HG03139 (cell line): ENCODE measurements at regions not wholly inside any gene's neighbourhood (a gene's known extent, or its start where the extent isn't known, plus 50 kb on each side); places are given as distances from the start of the nearest gene placed in this dataset.
A peak's percentile ranks its signal among the peaks of the same experiment; 100 is the strongest.

Experiments used
- ATAC-seq: cut with Tn5 transposase; IDR thresholded peaks from one replicate; pipeline ENCODE4 v1.9.1; 2021; ENCODE audit not compliant: unreplicated experiment

DNA sequence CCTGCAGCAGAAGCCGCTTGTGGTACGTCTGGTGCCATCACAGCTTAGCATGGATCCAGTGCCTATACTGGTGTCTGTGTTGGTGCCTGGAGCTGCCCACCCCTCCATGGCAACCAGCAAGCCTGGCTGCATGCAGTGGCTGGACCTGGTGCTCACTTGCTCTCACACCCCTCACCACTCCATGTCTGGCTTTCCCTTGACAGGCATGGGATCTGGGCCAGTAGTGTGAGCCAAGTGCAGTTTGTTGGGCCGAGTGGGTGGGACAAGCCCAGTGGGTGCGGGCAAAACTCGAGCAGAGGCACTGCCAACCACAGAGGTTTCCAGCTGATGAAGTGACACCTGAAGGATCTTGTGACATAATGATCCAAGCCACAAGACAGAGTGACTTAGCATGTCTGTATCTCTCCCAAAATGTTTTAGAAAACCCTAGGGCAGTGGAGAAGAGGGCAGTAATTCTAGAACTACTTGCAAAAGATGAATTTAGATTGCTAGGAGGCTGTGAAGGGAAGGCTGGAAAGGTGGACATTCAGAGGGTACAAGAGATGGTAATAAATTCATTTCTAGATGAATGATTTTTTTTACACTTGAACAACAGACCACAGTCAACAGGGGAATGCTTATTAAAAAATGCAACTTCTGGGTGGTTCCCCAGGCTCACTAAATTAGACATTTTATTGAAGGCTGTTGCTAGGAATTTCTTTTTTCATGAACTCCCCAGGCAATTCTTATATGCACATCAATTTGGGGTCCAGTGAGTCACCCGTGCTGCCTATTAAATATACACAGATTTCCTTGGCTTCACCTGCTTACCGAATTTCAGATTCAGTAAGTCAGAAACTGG, 660.3 kb downstream of the TLR4 start:
- no peak for ATAC-seq

- no peak for ATAC-seq
These were observed 662.0 kb downstream of the TLR4 start for GRCh38 chr9:118366228-118366627.

DNA sequence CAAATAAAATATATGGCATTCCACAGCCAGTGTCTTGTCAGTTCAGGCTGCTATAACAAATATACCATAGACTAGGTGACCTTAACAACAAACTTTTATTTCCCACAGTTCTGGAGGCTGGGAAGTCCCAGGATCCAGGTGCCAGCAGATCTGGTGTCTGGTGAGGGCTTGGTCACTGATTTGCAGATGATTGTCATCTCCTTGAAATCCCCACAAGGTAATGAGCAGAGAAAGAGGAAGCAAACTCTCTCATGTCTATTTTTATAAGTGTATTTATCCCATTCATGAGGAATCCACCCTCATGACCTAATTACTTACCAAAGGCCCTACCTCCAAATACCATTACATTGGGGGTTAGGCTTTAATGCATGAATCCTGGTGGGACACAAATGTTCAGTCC, 663.2 kb downstream of the TLR4 start:
- no peak for ATAC-seq

DNA sequence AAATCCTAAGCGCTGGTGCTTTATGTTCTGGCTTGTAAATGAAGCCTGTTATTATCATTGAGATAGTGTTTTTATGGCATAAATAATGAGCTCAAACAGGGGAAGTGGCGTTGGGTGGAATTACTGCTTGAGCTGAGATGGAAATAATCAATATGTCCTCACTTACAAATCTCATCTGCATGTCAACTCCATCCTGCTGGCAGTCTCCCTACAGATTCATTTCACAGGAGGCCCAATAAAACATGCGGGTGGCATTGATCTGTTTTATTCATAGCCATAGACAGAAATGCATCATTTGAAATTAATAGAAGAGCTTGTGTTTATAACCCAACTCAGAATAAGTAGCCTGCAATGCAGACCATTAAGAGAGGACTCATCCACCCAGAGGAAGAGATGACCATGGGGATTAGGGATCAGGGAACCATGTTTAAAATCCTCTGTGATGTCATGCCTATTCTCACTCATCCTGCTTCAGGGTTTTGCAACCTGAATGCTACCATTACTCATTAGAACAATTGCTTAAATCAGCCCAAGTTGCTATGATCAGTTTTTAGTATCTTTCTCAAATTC, 680.4 kb downstream of the TLR4 start:
- ATAC-seq: no peak

DNA sequence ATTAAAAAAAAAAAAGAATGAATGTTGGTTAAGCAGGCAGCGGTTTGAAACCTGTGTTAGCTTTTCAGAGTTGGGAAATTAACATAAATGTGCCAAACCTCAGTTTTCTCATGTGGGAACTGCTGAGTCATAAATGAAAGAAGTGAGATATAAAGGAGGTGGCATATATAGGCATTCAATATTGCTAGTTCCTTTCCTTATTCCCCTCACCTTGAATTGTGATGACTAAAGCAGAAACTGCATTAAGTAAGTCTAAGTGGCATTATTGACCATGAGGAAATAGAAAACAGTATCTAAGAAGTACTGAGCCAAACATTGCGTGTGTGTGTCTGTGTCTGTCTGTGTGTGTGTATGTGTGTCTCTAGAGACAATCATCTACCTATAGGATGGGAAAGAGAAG, 691.2 kb downstream of the TLR4 start:
- peak; percentile 64 for ATAC-seq

DNA sequence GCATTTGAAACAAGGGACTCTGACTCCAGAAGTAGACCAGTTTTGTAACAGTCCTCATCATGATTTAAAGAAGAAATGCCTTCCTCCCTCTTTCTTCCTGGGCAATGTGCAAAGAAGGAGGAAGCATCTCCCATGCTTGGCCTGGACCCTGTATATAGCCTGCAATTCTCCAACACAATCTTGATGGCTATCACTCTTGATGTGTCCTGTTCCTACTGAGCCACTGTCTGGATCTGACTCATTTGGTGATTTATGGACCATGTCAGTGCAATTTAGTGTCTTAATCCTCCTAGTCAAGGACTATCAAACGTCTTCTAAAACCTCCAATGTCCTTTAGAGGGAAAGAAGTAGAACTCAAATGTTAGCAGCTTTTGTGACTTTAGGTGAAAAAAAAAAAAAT, 697.3 kb downstream of the TLR4 start:
- ATAC-seq: no peak

- ATAC-seq: no peak
These were observed 710.5 kb downstream of the TLR4 start for GRCh38 chr9:118414676-118415075.

GRCh38 chr9:118418887-118419565, 714.8 kb downstream of the TLR4 start:
- no peak for ATAC-seq

DNA sequence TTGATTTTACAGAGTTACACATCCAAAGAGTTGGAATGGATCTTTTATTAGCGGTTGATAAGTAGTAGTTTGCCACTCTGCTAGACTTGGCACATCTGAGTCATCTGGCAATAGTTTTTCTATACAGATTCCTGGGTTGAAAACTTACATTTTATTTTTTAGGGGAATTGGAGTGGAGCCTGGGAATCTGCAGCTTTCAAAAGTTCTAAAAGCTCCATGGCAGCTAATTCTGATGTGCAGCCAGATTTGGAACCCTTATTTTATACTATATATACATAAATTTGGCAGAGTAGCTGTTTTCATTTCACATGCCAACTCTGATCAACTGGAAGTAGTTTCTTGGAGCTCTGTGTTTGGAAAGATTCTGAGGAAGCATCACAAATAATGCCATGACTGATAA, 715.5 kb downstream of the TLR4 start:
- ATAC-seq: no peak

- ATAC-seq: no peak
These were observed 718.3 kb downstream of the TLR4 start for GRCh38 chr9:118422508-118422907.

DNA sequence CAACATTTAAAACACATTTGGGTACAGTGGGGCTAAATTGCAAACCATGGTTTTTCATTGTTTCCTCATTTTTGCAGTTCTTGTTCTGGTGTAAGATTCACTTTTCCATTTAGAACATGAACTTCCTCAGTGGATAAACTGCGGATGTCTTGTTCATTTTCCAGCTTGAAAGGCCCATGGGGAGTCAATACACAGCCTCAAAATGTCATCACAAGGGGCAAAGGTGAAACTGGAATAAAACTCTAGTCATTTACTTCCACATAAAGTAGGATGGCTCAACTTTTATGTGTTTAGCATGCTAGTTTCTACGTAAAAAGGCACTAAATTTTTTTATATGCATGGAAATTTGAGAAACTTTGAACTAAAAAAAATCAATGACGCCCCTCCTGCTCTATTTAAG, 718.8 kb downstream of the TLR4 start:
- ATAC-seq: no peak

DNA sequence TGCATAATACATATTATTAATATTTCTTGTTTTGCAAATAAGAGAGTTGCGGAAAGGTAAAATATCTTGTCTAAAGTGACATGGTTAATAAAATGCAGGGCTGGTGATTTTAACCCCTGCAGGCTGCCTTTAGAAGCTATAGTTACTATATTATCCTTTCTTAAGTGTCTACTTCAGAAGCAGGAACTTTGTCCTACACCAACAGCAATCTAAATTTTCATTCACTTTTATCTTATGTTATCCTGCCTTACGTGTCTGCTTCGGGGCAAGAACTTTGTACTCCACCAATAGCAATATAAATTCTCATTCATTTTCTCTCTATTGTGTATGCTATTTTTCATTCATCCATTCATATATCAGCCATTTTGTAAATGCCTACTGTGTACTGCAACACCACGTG, 719.5 kb downstream of the TLR4 start:
- ATAC-seq: no peak

GRCh38 chr9:118426772-118427171, 722.6 kb downstream of the TLR4 start:
- ATAC-seq: no peak

DNA sequence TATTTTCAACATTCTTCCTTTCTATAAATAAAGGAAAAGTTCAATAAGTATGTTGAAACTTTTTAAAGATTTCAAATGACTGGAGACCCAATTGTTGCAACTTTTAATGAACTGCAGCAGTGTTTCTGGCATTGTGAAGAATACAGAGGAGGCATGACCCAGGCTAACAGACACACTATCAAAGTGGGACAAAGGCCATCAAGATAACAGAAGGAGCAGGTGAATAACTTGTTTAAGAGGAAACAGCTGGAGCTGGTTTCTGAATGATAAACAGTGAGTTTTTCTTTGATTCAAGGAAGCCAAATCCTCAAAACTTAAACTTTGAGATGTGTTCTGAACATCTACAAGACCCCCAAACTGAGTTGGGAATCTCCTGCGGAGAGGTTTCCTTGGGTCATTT, 734.6 kb downstream of the TLR4 start:
- ATAC-seq: no peak

DNA sequence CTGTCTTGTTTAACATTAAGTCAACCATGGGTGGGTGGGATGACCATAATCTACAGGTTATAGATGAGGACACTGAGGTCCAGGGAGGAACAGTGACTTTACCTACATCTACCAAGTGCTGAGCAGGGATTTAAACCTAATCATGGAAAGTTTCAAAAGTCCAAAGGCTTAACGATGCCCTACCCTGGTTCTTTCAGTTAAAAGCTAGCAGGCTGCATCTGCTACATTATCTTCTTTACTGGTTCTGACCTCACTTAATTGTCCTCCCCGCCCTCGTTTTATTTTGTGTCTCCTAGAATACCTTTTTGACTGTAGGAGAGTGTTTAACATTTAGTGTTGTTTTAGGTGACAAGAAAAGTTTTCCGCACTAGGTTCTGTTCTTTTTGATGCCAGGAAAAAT, 735.2 kb downstream of the TLR4 start:
- ATAC-seq: no peak

DNA sequence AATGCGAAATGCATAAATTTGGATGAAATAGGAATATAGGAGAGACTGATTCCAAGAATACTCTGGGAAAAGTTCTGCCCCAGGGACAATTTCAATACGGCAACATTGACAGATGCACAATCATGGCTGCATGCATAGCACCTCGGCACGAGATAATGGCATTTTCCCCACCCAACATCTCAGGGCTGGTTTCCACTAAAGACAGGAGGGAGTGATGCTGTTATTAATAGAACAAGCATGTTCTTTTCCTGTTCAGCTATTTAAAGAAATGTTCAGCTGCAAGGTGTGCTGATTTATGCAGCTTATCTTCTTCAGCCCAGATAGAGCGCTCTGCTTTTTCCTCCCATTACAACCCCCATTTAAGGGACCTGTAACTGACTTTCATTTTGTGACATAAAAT, 740.2 kb downstream of the TLR4 start:
- ATAC-seq: no peak

- ATAC-seq: no peak
These were observed 742.9 kb downstream of the TLR4 start for GRCh38 chr9:118446943-118447639.

DNA sequence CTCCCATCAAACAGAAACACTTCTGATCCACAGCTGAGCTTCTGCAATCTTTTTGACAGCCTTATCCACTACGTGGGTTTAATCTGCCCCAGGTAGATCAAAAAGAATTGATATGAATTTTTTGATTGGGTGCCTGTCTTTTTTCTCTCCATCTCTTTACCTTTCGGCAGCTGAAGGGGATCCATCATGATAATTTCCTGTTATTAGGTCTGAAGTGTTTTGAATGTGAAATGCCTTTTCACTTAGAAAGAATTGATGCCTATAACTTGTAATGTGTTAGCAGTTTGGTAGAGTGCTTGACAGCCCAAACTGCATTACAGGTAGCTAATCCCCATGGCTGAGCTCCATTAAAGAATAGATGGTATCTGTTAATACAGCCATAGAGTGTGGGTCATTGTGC, 745.4 kb downstream of the TLR4 start:
- no peak for ATAC-seq

DNA sequence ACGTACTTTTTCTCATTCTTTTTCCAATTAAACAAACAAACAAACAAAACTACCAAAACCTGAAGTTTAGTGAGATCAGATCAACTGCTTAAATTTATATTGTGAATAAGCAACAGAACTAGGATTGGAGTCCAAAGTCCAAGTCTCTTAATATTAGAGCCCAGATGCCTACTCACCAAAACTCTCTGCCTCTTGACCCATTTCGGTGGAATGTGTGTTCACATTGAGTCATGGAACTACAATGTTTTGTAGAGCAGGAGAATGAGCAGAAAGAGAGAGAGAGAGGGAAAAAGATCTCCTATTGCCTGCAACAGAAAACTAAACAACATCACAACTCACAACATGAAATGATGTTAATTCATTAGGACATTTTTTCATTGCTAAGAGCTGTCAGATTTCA, 751.1 kb downstream of the TLR4 start:
- no peak for ATAC-seq

DNA sequence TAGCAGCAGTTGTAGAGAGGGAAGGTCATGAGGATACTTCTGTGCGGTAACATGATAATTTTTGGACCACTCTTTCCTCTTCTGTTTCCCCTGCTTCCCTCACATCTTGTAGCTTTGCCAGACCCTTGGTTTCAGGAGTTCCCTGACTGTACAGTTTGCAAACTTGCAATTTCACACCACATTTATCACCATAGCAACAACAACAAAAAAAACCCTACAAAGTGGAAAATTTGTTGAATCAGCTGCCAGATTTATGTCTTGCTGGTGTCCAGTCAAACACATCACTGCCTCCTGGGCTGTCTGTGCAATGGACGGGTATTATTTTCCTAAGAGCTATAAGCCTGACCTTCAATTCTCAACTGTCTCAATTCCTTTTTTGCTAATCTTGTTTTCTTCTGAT, 751.6 kb downstream of the TLR4 start:
- no peak for ATAC-seq

DNA sequence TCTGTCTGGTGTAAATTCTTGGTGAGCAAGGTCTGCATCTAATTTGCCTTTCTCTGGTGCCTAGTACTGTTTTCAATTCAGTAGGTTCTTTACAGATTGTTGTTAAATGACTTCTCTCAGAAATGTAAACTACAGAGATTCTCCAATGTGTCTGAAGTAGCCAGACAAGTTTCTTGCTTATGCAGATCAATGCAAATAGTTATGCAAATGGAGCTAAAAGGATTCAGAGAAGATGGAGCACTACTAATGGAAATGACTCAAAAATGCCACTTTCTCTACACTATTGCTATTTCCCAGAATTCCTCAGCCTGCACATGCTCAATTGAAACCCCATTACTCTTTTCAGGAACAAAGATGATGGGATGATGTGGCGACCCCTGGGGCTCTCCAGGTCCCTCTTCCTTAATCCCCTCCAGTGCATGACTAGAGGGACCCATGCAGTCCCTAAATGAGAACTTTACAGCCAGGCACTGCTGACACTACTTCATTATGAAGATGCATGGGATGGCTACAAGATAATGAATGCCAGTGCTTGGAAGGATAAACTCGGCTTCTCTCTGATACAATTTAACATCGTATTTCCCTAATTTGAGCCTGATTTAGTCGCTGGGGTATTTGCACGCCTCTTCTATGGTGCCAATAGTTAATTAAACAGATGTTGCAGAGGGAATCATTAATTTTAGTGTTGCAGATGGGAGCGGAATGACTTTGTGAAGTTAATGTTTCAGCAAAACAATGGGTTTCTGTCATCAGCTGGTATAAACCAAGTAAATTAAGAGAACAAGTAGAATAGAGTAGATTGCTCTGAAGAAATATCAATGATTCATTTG, 753.2 kb downstream of the TLR4 start:
- no peak for ATAC-seq
